LNCaP clone FGC (cell line): ENCODE measurements at regions not wholly inside any gene's neighbourhood (a gene's known extent, or its start where the extent isn't known, plus 50 kb on each side); places are given as distances from the start of the nearest gene placed in this dataset.
"Not testable (repeated sequence)": the region's sequence is repeated elsewhere in the genome, so short reads cannot be mapped to it uniquely, and the experiment has no call there.

Experiments used
- DNase-seq: peaks from one replicate; pipeline ENCODE4 v3.0.0-alpha.2; 2011; ENCODE audit warnings: low read depth
- H3K4me3 ChIP-seq: 2 replicates; pipeline ENCODE4 v1.5.1; 2011; ENCODE audit warnings: mild to moderate bottlenecking, low read depth, low read length, control low read depth
- CTCF ChIP-seq: IDR thresholded peaks from 2 replicates; pipeline ENCODE4 v1.5.1; 2012; ENCODE audit warnings: mild to moderate bottlenecking; ENCODE audit not compliant: control insufficient read depth, insufficient read depth; ENCODE audit errors: extremely low read depth

GRCh38 chr6:50381099-50381415 is 331.3 kb upstream of the DEFB112 start:
- TF ChIP-seq CTCF: no peak
- no peak for DNase-seq
- no peak overlapping the region for H3K4me3 ChIP-seq

GRCh38 chr6:50390416-50390815 is 322.9 kb upstream of the TFAP2D start:
- DNase-seq: no peak
- TF ChIP-seq CTCF: no peak
- H3K4me3 ChIP-seq: no peak overlapping the region

GRCh38 chr6:50394139-50394538 is 319.2 kb upstream of the TFAP2D start:
- H3K4me3 ChIP-seq, DNase-seq: not testable (repeated sequence)

- TF ChIP-seq CTCF: no peak
- DNase-seq: no peak
- H3K4me3 ChIP-seq: no peak overlapping the region
Observed at GRCh38 chr6:50404643-50405042, 308.7 kb upstream of the TFAP2D start.

GRCh38 chr6:50410579-50410978 is 302.7 kb upstream of the TFAP2D start:
- no peak overlapping the region for H3K4me3 ChIP-seq
- DNase-seq: no peak
- TF ChIP-seq CTCF: no peak

GRCh38 chr6:50421041-50421440 is 292.3 kb upstream of the TFAP2D start:
- DNase-seq: not testable (repeated sequence)
- peak overlapping the region; percentile 7; the same call in 1 of the 2 replicates for H3K4me3 ChIP-seq

GRCh38 chr6:50427267-50427666 is 286.1 kb upstream of the TFAP2D start:
- no peak for DNase-seq
- TF ChIP-seq CTCF: no peak

GRCh38 chr6:50437901-50438300 is 275.4 kb upstream of the TFAP2D start:
- TF ChIP-seq CTCF: no peak
- no peak for DNase-seq

More at GRCh38 chr6:50427267-50427666, 286.1 kb upstream of the TFAP2D start:
- H3K4me3 ChIP-seq: no peak overlapping the region

More at GRCh38 chr6:50437901-50438300, 275.4 kb upstream of the TFAP2D start:
- no peak overlapping the region for H3K4me3 ChIP-seq
